Esophagus squamous epithelium (tissue), 5 donors: ENCODE measurements at regions not wholly inside any gene's neighbourhood (a gene's known extent, or its start where the extent isn't known, plus 50 kb on each side); places are given as distances from the start of the nearest gene placed in this dataset.

Experiments used
- DNase-seq: peaks from one replicate; lab custom pipeline; 2025; lab: John Stamatoyannopoulos, UW
- H3K27ac ChIP-seq, 4 donors: fragments of 200-600 bp; sonication (generic); one replicate each; pipeline ENCODE4 v1.5.1; 2016 to 2019; ENCODE audit warnings: mild to moderate bottlenecking in 1 of 4
- H3K27me3 ChIP-seq, 4 donors: fragments of 200-600 bp; sonication (generic); 1 replicate in 3 of 4; 2 replicates in 1 of 4; pipeline versions ENCODE4 v1.5.1 to v1.6.0; 2017 to 2021; ENCODE audit warnings: antibody characterized with exemption in 1 of 4
- H3K36me3 ChIP-seq, 3 donors: fragments of 200-600 bp; sonication (generic); one replicate each; pipeline ENCODE4 v1.5.1; 2016 to 2019
- H3K4me1 ChIP-seq, 3 donors: fragments of 200-600 bp; sonication (generic); one replicate each; pipeline ENCODE4 v1.5.1; 2017 to 2019
- H3K4me3 ChIP-seq, 4 donors: fragments of 200-600 bp; sonication (generic); 1 replicate in 3 of 4; 2 replicates in 1 of 4; pipeline ENCODE4 v1.5.1; 2016 to 2019; ENCODE audit warnings: mild to moderate bottlenecking in 2 of 4, moderate library complexity in 1 of 4
- H3K9me3 ChIP-seq, 3 donors: fragments of 200-600 bp; sonication (generic); one replicate each; pipeline ENCODE4 v1.5.1; 2016 to 2019
- POLR2A ChIP-seq, 4 donors: fragments of 450-650 bp; IDR thresholded peaks; one replicate each; pipeline ENCODE4 v1.6.1; 2017; ENCODE audit warnings: antibody characterized with exemption in 4 of 4, mild to moderate bottlenecking in 4 of 4, moderate library complexity in 3 of 4
- whole genome bisulfite sequencing, 2 donors: methylation state at CpG; one replicate each; pipeline ENCODE4 v1.1.5; 2018; 5-methylcytosine and 5-hydroxymethylcytosine counted together
- intact Hi-C: fragments of 100-400 bp; cut with DNase I; formaldehyde crosslinking; loops from one replicate; pipeline ENCODE4 v1.15.0; 2022
- TF ChIP-seq, protein P1 (sequence below), 6 experiments: fragments of 450-650 bp in 4 of 6; fragments of 200-600 bp in 2 of 6; sonication (generic) in 2 of 6; IDR thresholded peaks; one replicate each; pipeline ENCODE4 v1.5.1; 2016 to 2019; ENCODE audit warnings: antibody characterized with exemption in 6 of 6, mild to moderate bottlenecking in 4 of 6, moderate library complexity in 4 of 6
- donor health status: DM: yes; HTN: yes; CAD: no.

DNA sequence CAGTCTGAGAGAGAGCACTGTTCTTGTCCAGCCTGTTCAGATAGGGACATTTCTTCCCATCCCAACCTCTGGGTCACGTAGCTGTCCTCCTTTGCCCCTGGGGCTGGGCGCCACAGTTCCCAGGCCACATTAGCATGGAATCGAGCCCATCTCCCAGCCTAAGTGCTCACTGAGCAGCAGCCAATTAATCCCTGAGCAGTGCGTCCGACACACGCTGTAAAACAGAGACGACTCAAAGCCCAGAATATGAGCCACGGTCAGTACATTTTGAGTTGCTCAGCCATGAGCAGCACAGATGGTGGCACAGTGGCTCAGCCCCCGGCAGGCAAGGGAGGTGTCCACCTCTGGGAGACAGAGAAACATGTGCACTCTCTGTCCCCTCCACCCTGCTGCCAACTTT, 267.4 kb downstream of the NPHP4 start:
- 78 to 82% methylated on average over 2 to 8 of the region's 9 CpGs for WGBS, 2 donors
- intact Hi-C loops, result no loop called here
- DNase-seq, result no peak

GRCh38 chr1:5722635-5723164, 269.5 kb downstream of the NPHP4 start:
- DNase-seq, result no peak
- WGBS, 2 donors, result 83 to 84% methylated on average over 3 to 12 of the region's 12 CpGs

More for the DNA sequence above, 267.4 kb downstream of the NPHP4 start:
- peaks cover 0 to 16% (median 0%) of the 10 kb centered on the region in 3 donors for H3K4me1 ChIP-seq
- H3K27me3 ChIP-seq, result peaks cover 0 to 33% (median 0%) of the 10 kb centered on the region in 4 donors
- TF ChIP-seq POLR2A (IDR thresholded peaks at IDR 0.05), result no peak
- TF ChIP-seq, protein P1, sequence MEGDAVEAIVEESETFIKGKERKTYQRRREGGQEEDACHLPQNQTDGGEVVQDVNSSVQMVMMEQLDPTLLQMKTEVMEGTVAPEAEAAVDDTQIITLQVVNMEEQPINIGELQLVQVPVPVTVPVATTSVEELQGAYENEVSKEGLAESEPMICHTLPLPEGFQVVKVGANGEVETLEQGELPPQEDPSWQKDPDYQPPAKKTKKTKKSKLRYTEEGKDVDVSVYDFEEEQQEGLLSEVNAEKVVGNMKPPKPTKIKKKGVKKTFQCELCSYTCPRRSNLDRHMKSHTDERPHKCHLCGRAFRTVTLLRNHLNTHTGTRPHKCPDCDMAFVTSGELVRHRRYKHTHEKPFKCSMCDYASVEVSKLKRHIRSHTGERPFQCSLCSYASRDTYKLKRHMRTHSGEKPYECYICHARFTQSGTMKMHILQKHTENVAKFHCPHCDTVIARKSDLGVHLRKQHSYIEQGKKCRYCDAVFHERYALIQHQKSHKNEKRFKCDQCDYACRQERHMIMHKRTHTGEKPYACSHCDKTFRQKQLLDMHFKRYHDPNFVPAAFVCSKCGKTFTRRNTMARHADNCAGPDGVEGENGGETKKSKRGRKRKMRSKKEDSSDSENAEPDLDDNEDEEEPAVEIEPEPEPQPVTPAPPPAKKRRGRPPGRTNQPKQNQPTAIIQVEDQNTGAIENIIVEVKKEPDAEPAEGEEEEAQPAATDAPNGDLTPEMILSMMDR (IDR thresholded peaks at IDR 0.05), result no peak
- H3K36me3 ChIP-seq, result no peaks in the 10 kb centered on the region
- no peak overlapping the region for H3K4me3 ChIP-seq
- no peaks in the 10 kb centered on the region for H3K9me3 ChIP-seq
- no peak overlapping the region for H3K27ac ChIP-seq

DNA sequence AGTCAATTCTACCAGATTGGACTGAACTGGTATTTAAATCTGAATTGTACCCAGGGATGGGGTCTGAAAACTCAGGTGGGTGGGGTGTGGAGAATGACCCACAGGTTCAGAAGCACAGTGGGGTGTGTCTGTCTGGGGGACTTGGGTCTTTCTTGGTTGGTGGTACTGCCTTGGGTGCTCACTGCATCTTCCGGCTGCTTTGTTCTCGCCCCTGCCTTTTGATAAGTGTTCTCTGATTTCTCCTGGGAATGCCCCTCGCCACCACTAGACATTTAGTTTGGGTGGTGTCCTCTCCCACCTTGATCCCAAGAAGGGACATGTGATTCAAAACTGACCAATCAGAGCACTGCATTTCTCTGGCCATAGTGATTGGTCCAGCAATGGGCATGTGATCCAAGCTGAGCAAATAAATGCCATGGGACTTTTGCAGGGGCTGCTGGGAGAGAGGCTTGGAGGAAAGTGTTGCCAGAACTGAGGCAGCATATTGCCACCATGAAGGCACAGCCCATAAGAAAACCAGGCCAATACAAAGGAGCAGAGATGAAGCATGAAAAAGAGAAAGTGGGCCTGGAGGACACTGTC, 270.5 kb downstream of the NPHP4 start:
- TF ChIP-seq POLR2A (IDR thresholded peaks at IDR 0.05), result no peak
- TF ChIP-seq, protein P1 (IDR thresholded peaks at IDR 0.05), result no peak
- 71 to 100% methylated on average over 1 to 3 of the region's 3 CpGs for WGBS, 2 donors
- Histone ChIP-seq H3K4me3 (no peak overlapping the region), H3K27ac (no peak overlapping the region), H3K9me3 (no peaks in the 10 kb centered on the region), H3K36me3 (no peaks in the 10 kb centered on the region), H3K4me1 (peaks cover 0 to 16% (median 0%) of the 10 kb centered on the region in 3 donors), H3K27me3 (peaks cover 0 to 40% (median 0%) of the 10 kb centered on the region in 4 donors)
- intact Hi-C loops, result no loop called here
- DNase-seq, result no peak

More at GRCh38 chr1:5722635-5723164, 269.5 kb downstream of the NPHP4 start:
- intact Hi-C loops, result no loop called here
- no peaks in the 10 kb centered on the region for H3K9me3 ChIP-seq
- H3K36me3 ChIP-seq, result no peaks in the 10 kb centered on the region
- no peak overlapping the region for H3K4me3 ChIP-seq
- peaks cover 0 to 34% (median 0%) of the 10 kb centered on the region in 4 donors for H3K27me3 ChIP-seq
- H3K27ac ChIP-seq, result no peak overlapping the region
- peaks cover 0 to 16% (median 0%) of the 10 kb centered on the region in 3 donors for H3K4me1 ChIP-seq
- no peak for TF ChIP-seq POLR2A (IDR thresholded peaks at IDR 0.05)
- TF ChIP-seq, protein P1 (IDR thresholded peaks at IDR 0.05), result no peak

- peaks cover 0 to 16% (median 0%) of the 10 kb centered on the region in 3 donors for H3K4me1 ChIP-seq
- no peaks in the 10 kb centered on the region for H3K9me3 ChIP-seq
- intact Hi-C loops, result no loop called here
- H3K27me3 ChIP-seq, result peaks cover 0 to 47% (median 0%) of the 10 kb centered on the region in 4 donors
- H3K27ac ChIP-seq, result no peak overlapping the region
- no peak overlapping the region for H3K4me3 ChIP-seq
- WGBS, 2 donors, result 39 to 42% methylated on average over 4 of the region's 4 CpGs
- no peaks in the 10 kb centered on the region for H3K36me3 ChIP-seq
- DNase-seq, result no peak
- TF ChIP-seq, protein P1 (IDR thresholded peaks at IDR 0.05), result no peak
- TF ChIP-seq POLR2A (IDR thresholded peaks at IDR 0.05), result no peak
Measured at GRCh38 chr1:5720936-5721335, 271.3 kb downstream of the NPHP4 start.

GRCh38 chr1:5720484-5720883, 271.7 kb downstream of the NPHP4 start:
- DNase-seq, result no peak
- Histone ChIP-seq H3K9me3 (no peaks in the 10 kb centered on the region), H3K27me3 (peaks cover 0 to 47% (median 0%) of the 10 kb centered on the region in 4 donors), H3K4me3 (no peak overlapping the region), H3K4me1 (peaks cover 0 to 16% (median 0%) of the 10 kb centered on the region in 3 donors), H3K27ac (no peak overlapping the region), H3K36me3 (no peaks in the 10 kb centered on the region)
- TF ChIP-seq, protein P1 (IDR thresholded peaks at IDR 0.05), result no peak
- TF ChIP-seq POLR2A (IDR thresholded peaks at IDR 0.05), result no peak
- intact Hi-C loops, result no loop called here
- 10 to 29% methylated on average over 5 to 8 of the region's 8 CpGs for whole genome bisulfite sequencing, 2 donors
